ENCODE measurements at regions not wholly inside any gene's neighbourhood (a gene's known extent, or its start where the extent isn't known, plus 50 kb on each side); places are given as distances from the start of the nearest gene placed in this dataset.

- TF ChIP-seq CTCF (IDR thresholded peaks at IDR 0.05), result no peak
- Histone ChIP-seq H3K27ac (peak overlapping the region in 6 of 10 donors; percentile 20 to 61 (median 46)), H3K27me3 (no peaks in the 10 kb centered on the region), H3K9me3 (peaks cover 0 to 4% (median 0%) of the 10 kb centered on the region in 11 donors), H3K4me1 (peaks cover 9 to 52% (median 37%) of the 10 kb centered on the region in 9 donors), H3K4me3 (no peak overlapping the region), H3K36me3 (no peaks in the 10 kb centered on the region)
- intact Hi-C loops (cut with DNase I), result no loop called here
- ATAC-seq (peak in 4 of 8 donors; percentile 8 to 29 (median 14)), DNase-seq (no peak)
- 58 to 59% methylated on average over 1 of the region's 1 CpG for WGBS, 2 donors
Measured at GRCh38 chr10:94211169-94211510, 151.6 kb downstream of the NOC3L start.

GRCh38 chr10:94213001-94213530 is 149.7 kb downstream of the NOC3L start:
- peak in 3 of 8 donors; percentile 23 to 52 (median 38) for ATAC-seq
- H3K4me3 ChIP-seq, result no peak overlapping the region
- WGBS, 2 donors, result 92 to 94% methylated on average over 2 of the region's 2 CpGs
- H3K27me3 ChIP-seq, result no peaks in the 10 kb centered on the region
- H3K4me1 ChIP-seq, result peaks cover 9 to 52% (median 31%) of the 10 kb centered on the region in 9 donors
- intact Hi-C loops (cut with DNase I), result no loop called here
- no peaks in the 10 kb centered on the region for H3K9me3 ChIP-seq
- no peak for DNase-seq
- H3K27ac ChIP-seq, result peak overlapping the region in 5 of 10 donors; percentile 1 to 45 (median 12)
- no peak for TF ChIP-seq CTCF (IDR thresholded peaks at IDR 0.05)
- no peaks in the 10 kb centered on the region for H3K36me3 ChIP-seq

DNA sequence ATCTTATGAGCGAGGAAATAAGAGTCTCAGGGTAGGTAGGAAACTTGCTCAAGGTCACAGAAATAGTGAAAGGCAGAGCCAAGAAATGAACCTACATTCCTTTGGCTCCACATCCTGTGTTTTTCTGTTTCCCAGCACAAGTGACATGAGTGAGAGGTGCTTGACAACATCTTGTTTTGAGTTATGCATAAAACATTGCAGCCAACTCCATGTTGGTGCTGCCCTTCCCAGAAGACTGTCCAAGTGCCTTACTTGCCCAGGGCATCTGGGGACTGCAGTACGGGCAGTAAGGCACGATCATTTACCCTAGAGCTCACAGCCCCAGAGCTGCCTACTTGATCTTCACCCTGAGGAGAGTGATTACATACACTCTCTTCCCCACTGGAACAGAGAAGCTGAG is 148.8 kb downstream of the NOC3L start:
- Histone ChIP-seq H3K4me1 (peaks cover 9 to 53% (median 31%) of the 10 kb centered on the region in 9 donors), H3K4me3 (no peak overlapping the region), H3K27ac (peak overlapping the region in 4 of 10 donors; percentile 12 to 45 (median 30)), H3K36me3 (no peaks in the 10 kb centered on the region), H3K9me3 (no peaks in the 10 kb centered on the region), H3K27me3 (no peaks in the 10 kb centered on the region)
- TF ChIP-seq CTCF (IDR thresholded peaks at IDR 0.05), result no peak
- ATAC-seq (peak in 4 of 8 donors; percentile 21 to 60 (median 36)), DNase-seq (no peak)
- 39 to 40% methylated on average over 3 of the region's 3 CpGs for WGBS, 2 donors
- intact Hi-C loops (cut with DNase I), result no loop called here

DNA sequence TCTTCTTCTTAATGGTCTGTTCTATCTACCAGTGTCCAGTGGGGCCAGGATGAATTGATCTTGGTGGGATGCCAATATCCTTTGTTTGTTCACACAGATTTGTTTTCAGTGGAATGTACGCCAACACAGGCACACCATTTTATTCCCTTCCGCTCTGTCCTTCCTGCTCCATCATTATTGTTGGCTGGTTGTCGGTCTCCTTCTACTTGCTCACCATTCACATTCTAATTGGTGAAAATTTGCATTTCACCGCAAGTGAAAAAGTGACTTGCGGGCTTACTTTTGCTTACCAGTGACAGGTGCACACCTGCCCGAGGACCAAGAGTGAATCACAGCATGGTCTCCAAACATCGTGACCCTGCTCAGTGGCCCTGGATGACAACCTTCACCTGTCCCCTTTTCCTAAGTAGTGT is 148.3 kb downstream of the NOC3L start:
- Histone ChIP-seq H3K9me3 (no peaks in the 10 kb centered on the region), H3K4me3 (no peak overlapping the region), H3K36me3 (no peaks in the 10 kb centered on the region), H3K4me1 (peaks cover 9 to 54% (median 30%) of the 10 kb centered on the region in 9 donors), H3K27ac (peak overlapping the region in 4 of 10 donors; percentile 12 to 45 (median 30)), H3K27me3 (no peaks in the 10 kb centered on the region)
- intact Hi-C loops (cut with DNase I), result no loop called here
- ATAC-seq, result peak in 1 of 8 donors; percentile 7
- no peak for DNase-seq
- TF ChIP-seq CTCF (IDR thresholded peaks at IDR 0.05), result no peak
- 75 to 76% methylated on average over 7 of the region's 7 CpGs for WGBS, 2 donors
